Common myeloid progenitor, CD34-positive (primary cell): ENCODE measurements at regions not wholly inside any gene's neighbourhood (a gene's known extent, or its start where the extent isn't known, plus 50 kb on each side); places are given as distances from the start of the nearest gene placed in this dataset.

Source experiments
- CTCF ChIA-PET: fragments of 350-600 bp; sonication (Branson Sonifier 250); formaldehyde crosslinking; loops from one replicate; lab custom pipeline; 2021; ENCODE audit warnings: antibody characterized with exemption; lab: Charles Lee
- POLR2A ChIA-PET: fragments of 350-600 bp; sonication (Branson Sonifier 250); formaldehyde crosslinking; loops from one replicate; lab custom pipeline; 2021; ENCODE audit warnings: antibody characterized with exemption; lab: Charles Lee
- DNase-seq, 3 donors: peaks; one replicate each; pipeline versions ENCODE4 v3.0.0 to v3.0.0-alpha.2; 2013
- H3K27ac ChIP-seq, 2 experiments: 1 replicate in 1 of 2; 2 replicates in 1 of 2; pipeline ENCODE4 v1.7.0; 2013; ENCODE audit warnings: inconsistent platforms in 2 of 2, low read length in 2 of 2, mild to moderate bottlenecking in 2 of 2, low read depth in 1 of 2, moderate library complexity in 1 of 2; ENCODE audit not compliant: severe bottlenecking in 2 of 2, insufficient read depth in 1 of 2, poor library complexity in 1 of 2
- H3K27me3 ChIP-seq, 5 experiments: replicated peaks in 2 of 5; 1 replicate in 3 of 5; 2 replicates in 2 of 5; pipeline versions ENCODE4 v1.6.1 to v1.7.0; 2013; ENCODE audit warnings: low read length in 4 of 5, mild to moderate bottlenecking in 2 of 5, moderate library complexity in 2 of 5, inconsistent platforms in 1 of 5; ENCODE audit not compliant: insufficient read depth in 5 of 5, control insufficient read depth in 4 of 5
- H3K36me3 ChIP-seq, 4 experiments: 1 replicate in 2 of 4; 2 replicates in 2 of 4; pipeline versions ENCODE4 v1.6.1 to v1.7.0; 2013; ENCODE audit warnings: low read length in 3 of 4, control low read depth in 1 of 4, mild to moderate bottlenecking in 1 of 4; ENCODE audit not compliant: control insufficient read depth in 4 of 4, insufficient read depth in 4 of 4
- H3K4me1 ChIP-seq, 4 experiments: 1 replicate in 3 of 4; 2 replicates in 1 of 4; pipeline versions ENCODE4 v1.6.1 to v1.7.1; 2013; ENCODE audit warnings: low read length in 3 of 4, mild to moderate bottlenecking in 3 of 4, control low read depth in 1 of 4, inconsistent platforms in 1 of 4, moderate library complexity in 1 of 4; ENCODE audit not compliant: control insufficient read depth in 4 of 4, insufficient read depth in 4 of 4; ENCODE audit errors: control extremely low read depth in 1 of 4
- H3K4me3 ChIP-seq, 7 experiments: 1 replicate in 4 of 7; 2 replicates in 3 of 7; pipeline versions ENCODE4 v1.5.1 to v1.7.0; 2013; ENCODE audit warnings: mild to moderate bottlenecking in 7 of 7, low read length in 6 of 7, moderate library complexity in 6 of 7, inconsistent platforms in 2 of 7, low read depth in 2 of 7, control low read depth in 1 of 7; ENCODE audit not compliant: insufficient read depth in 4 of 7, control insufficient read depth in 1 of 7; ENCODE audit errors: extremely low read depth in 1 of 7
- H3K9me3 ChIP-seq, 5 experiments: 1 replicate in 4 of 5; 2 replicates in 1 of 5; pipeline versions ENCODE4 v1.6.1 to v1.7.1; 2013; ENCODE audit warnings: low read length in 4 of 5, mild to moderate bottlenecking in 2 of 5, inconsistent platforms in 1 of 5, low read depth in 1 of 5, moderate library complexity in 1 of 5; ENCODE audit not compliant: control insufficient read depth in 4 of 5, insufficient read depth in 2 of 5; ENCODE audit errors: control extremely low read depth in 1 of 5
- WGBS: methylation state at CpG from one replicate; pipeline ENCODE4 v1.1.5; 2013; ENCODE audit not compliant: insufficient coverage; 5-methylcytosine and 5-hydroxymethylcytosine counted together

DNA sequence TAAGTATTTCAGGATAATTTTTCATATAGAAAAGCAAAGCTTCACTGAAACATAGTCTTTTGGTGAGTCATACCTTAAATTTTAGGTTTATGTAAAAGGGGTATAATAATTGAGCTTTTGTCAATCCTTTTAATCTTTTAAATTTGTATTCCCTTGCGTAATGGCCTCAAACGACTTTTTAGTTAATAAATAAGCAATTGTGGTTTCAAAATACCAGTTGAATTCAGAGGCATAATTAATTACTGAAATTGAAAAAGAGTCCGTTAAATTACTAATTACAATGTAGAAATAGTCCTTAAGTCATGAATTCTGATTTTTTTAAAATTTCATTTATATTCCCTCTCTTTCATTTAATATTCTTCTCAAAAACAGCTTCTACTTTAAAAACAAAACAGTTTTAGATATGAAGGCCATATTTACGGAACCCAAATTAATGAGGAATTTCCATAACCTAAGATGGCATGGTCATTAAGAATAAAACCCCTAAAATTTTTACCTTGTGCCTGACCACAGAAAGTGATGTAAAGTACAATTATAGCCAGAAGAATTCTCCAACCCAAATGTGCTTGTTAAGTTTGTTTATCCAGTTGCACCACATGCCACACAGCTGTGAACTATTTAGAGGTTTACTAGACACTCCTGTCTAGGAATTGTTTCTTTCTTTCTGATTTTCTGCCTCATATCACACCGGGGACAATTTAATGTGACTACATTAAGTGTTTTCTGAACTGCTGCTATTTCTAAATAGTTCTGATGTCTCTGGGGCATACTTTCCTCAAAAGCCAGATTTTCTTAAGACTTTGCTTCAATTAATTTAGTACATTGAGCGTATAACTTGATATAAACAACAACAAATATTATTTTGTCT is 60.7 kb upstream of the ITGA4 start:
- no peak for DNase-seq
- H3K4me3 ChIP-seq = no peak overlapping the region
- POLR2A ChIA-PET = no interaction called here
- no peaks in the 10 kb centered on the region for H3K36me3 ChIP-seq
- H3K4me1 ChIP-seq = peaks cover 10 to 43% (median 26%) of the 10 kb centered on the region in 4 experiments
- CTCF ChIA-PET = interaction anchor here (1.1 to 1.5 kb wide), 2 partner anchors 11 to 61 kb away, joined by 3 read pairs; partner anchors contain the start of gene ITGA4
- no CpG with 5 or more reads among the region's 6 CpGs for whole genome bisulfite sequencing
- H3K27me3 ChIP-seq = no peaks in the 10 kb centered on the region
- no peaks in the 10 kb centered on the region for H3K9me3 ChIP-seq
- no peak overlapping the region for H3K27ac ChIP-seq

DNA sequence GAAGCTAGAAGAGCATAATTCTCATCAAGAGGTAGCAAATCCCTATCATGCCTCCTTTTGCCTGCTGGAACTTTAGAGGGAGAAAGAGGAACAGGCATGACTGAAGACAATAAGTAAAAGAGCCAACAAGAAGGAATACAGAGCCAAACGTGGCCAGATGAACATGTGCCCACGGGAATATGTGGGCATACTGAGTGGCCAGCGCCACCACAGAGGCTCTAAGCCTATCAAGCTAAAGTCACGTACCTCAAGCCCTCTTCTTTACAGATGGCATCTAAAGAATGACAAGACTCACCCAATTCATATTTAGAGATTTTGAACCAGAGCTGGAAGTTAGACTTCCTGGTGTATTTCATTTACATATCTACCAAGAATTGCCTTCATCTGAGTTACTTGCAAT is 59.9 kb upstream of the ITGA4 start:
- no peak for DNase-seq
- WGBS = 95% methylated on average over 3 of the region's 4 CpGs
- Histone ChIP-seq H3K27ac (no peak overlapping the region), H3K27me3 (no peaks in the 10 kb centered on the region), H3K4me1 (peaks cover 10 to 43% (median 26%) of the 10 kb centered on the region in 4 experiments), H3K9me3 (no peaks in the 10 kb centered on the region), H3K36me3 (no peaks in the 10 kb centered on the region), H3K4me3 (no peak overlapping the region)
- ChIA-PET POLR2A (no interaction called here), CTCF (interaction anchor here (1.4 to 1.5 kb wide), 2 partner anchors 10 to 17 kb away, joined by 3 to 4 read pairs; no protein-coding TSS in a partner anchor)

GRCh38 chr2:181398000-181398399 is 59.2 kb upstream of the ITGA4 start:
- CTCF ChIA-PET = interaction anchor here (1.2 to 1.5 kb wide), 4 partner anchors 9 to 29 kb away, joined by 3 to 4 read pairs (median 4); no protein-coding TSS in a partner anchor
- peaks cover 10 to 43% (median 24%) of the 10 kb centered on the region in 4 experiments for H3K4me1 ChIP-seq
- no peak overlapping the region for H3K27ac ChIP-seq
- no CpG with 5 or more reads among the region's 1 CpG for WGBS
- H3K36me3 ChIP-seq = no peaks in the 10 kb centered on the region
- POLR2A ChIA-PET = no interaction called here
- DNase-seq = no peak
- no peaks in the 10 kb centered on the region for H3K9me3 ChIP-seq
- no peaks in the 10 kb centered on the region for H3K27me3 ChIP-seq
- no peak overlapping the region for H3K4me3 ChIP-seq

DNA sequence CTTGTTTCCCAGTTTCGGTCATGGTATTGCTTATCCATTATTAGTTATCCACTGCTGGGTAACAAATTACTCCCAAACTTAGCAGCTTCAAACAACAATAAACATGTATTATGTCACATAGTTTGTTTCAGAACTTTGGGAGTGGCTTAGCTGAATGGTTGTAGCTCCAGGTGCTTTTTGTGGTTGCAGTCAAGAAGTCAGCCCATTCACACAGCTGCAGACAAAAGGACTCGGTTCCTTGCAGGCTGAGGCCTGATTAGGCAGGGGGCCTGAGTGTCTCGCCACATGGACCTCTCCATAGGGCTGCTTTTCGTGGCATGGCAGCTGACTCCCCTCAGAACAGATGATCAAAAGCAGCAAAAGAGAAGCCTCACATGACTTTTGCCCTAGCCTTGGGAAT is 58.2 kb upstream of the ITGA4 start:
- Histone ChIP-seq H3K27me3 (no peaks in the 10 kb centered on the region), H3K36me3 (no peaks in the 10 kb centered on the region), H3K4me3 (no peak overlapping the region), H3K9me3 (no peaks in the 10 kb centered on the region), H3K27ac (no peak overlapping the region), H3K4me1 (peaks cover 10 to 37% (median 21%) of the 10 kb centered on the region in 4 experiments)
- ChIA-PET POLR2A (no interaction called here), CTCF (interaction anchor here (0.9 to 1.2 kb wide), 4 partner anchors 9 to 28 kb away, joined by 3 to 4 read pairs (median 4); no protein-coding TSS in a partner anchor)
- WGBS = 100% methylated on average over 4 of the region's 4 CpGs
- DNase-seq = no peak

DNA sequence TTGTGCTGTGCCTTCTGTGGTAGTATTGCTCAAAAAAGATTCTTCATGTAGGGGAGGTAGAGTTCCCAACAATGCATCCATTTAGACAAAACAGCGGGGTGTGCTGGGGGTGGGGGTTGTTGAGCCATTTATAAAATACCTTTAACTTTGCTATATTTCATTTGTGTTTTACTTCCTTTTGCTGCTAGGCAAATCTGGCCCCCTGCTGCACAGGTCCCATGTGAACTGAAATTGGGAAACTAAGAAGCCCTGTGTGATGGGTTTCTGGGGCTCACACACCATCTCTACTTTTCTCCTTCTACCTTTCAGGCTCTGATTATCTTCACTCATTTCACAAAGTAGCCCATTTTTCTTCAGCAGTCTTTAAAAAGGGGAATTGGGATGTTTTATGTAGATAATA is 52.7 kb upstream of the ITGA4 start:
- no peak overlapping the region for H3K4me3 ChIP-seq
- H3K27ac ChIP-seq = no peak overlapping the region
- POLR2A ChIA-PET = no interaction called here
- DNase-seq = no peak
- peaks cover 0 to 28% (median 4%) of the 10 kb centered on the region in 4 experiments for H3K4me1 ChIP-seq
- CTCF ChIA-PET = interaction anchor here (1.1 kb wide), 1 partner anchor 10 kb away, joined by 4 read pairs; no protein-coding TSS in a partner anchor
- no CpG with 5 or more reads among the region's 1 CpG for WGBS
- no peaks in the 10 kb centered on the region for H3K36me3 ChIP-seq
- H3K27me3 ChIP-seq = no peaks in the 10 kb centered on the region
- no peaks in the 10 kb centered on the region for H3K9me3 ChIP-seq

GRCh38 chr2:181407171-181407570 is 50.0 kb upstream of the ITGA4 start:
- Histone ChIP-seq H3K27me3 (no peaks in the 10 kb centered on the region), H3K4me1 (peaks cover 0 to 41% (median 7%) of the 10 kb centered on the region in 4 experiments), H3K4me3 (no peak overlapping the region), H3K9me3 (no peaks in the 10 kb centered on the region), H3K27ac (no peak overlapping the region), H3K36me3 (no peaks in the 10 kb centered on the region)
- POLR2A ChIA-PET = no interaction called here
- 47% methylated on average over 2 of the region's 3 CpGs for WGBS
- peak in 1 of 3 donors; percentile 30 for DNase-seq
- CTCF ChIA-PET = interaction anchor here (1.0 kb wide), 1 partner anchor 10 kb away, joined by 3 read pairs; no protein-coding TSS in a partner anchor
